Panc1 (cell line): ENCODE measurements at regions not wholly inside any gene's neighbourhood (a gene's known extent, or its start where the extent isn't known, plus 50 kb on each side); places are given as distances from the start of the nearest gene placed in this dataset.

ENCODE experiments used
- ATAC-seq: fragments of 200-7000 bp; cut with Tn5 transposase; 2 replicates; pipeline ENCODE4 v1.9.1; 2020; ENCODE audit warnings: mild to moderate bottlenecking, moderate library complexity
- BruUV-seq: library from RNA; stranded (reverse); fragments of 400-500 nt; replicated peaks from 2 replicates; lab custom pipeline; 2021; lab: Mats Ljungman, UMichigan
- CTCF ChIA-PET: fragments of 300-600 bp; sonication (Branson Sonifier 250); formaldehyde crosslinking; loops from one replicate; lab custom pipeline; 2022; ENCODE audit warnings: antibody characterized with exemption; lab: Charles Lee
- POLR2A ChIA-PET: fragments of 300-600 bp; sonication (Branson Sonifier 250); formaldehyde crosslinking; loops from one replicate; lab custom pipeline; 2022; ENCODE audit warnings: antibody characterized with exemption; lab: Charles Lee
- DNase-seq: peaks from one replicate; pipeline ENCODE4 v3.0.0-alpha.2; 2010; ENCODE audit warnings: low read depth, low spot score
- H3K27ac ChIP-seq: 2 replicates; pipeline ENCODE4 v1.5.1; 2011; ENCODE audit warnings: mild to moderate bottlenecking, low read length, inconsistent platforms
- H3K27me3 ChIP-seq: fragments of 200-500 bp; sonication (Bioruptor generic); 2 replicates; pipeline ENCODE4 v1.6.0; 2014; ENCODE audit warnings: low read length, inconsistent platforms; ENCODE audit not compliant: control insufficient read depth, insufficient read depth
- H3K36me3 ChIP-seq: fragments of 200-500 bp; sonication (Bioruptor generic); 2 replicates; pipeline ENCODE4 v1.5.1; 2014; ENCODE audit warnings: inconsistent platforms, mild to moderate bottlenecking, low read length, moderate library complexity; ENCODE audit not compliant: control insufficient read depth, insufficient read depth
- H3K4me1 ChIP-seq: 2 replicates; pipeline ENCODE4 v1.5.1; 2011; ENCODE audit warnings: inconsistent platforms, mild to moderate bottlenecking, low read length, moderate library complexity; ENCODE audit not compliant: control insufficient read depth, insufficient read depth
- H3K4me3 ChIP-seq, 2 experiments: 2 replicates each; pipeline ENCODE4 v1.5.1; 2011 to 2012; ENCODE audit warnings: low read depth in 2 of 2, low read length in 2 of 2, mild to moderate bottlenecking in 2 of 2, inconsistent platforms in 1 of 2, moderate library complexity in 1 of 2
- H3K9me3 ChIP-seq: fragments of 200-500 bp; sonication (Bioruptor generic); 2 replicates; pipeline ENCODE4 v1.5.1; 2014; ENCODE audit warnings: low read depth, mild to moderate bottlenecking, inconsistent platforms, low read length, moderate library complexity; ENCODE audit not compliant: control insufficient read depth, insufficient read depth
- CTCF ChIP-seq: fragments of 450-650 bp; IDR thresholded peaks from 2 replicates; pipeline ENCODE4 v1.5.1; 2017; ENCODE audit warnings: mild to moderate bottlenecking
- POLR2AphosphoS5 ChIP-seq: IDR thresholded peaks from 2 replicates; pipeline ENCODE4 v1.6.1; 2012; ENCODE audit warnings: mild to moderate bottlenecking, low read depth, low read length, moderate library complexity
- REST ChIP-seq, 2 experiments: IDR thresholded peaks; 2 replicates each; pipeline ENCODE4 v1.6.1; 2011 to 2012; ENCODE audit warnings: low read depth in 2 of 2, control low read depth in 1 of 2, low read length in 1 of 2, mild to moderate bottlenecking in 1 of 2, moderate library complexity in 1 of 2; ENCODE audit not compliant: insufficient read depth in 1 of 2
- SIN3A ChIP-seq: IDR thresholded peaks from 2 replicates; pipeline ENCODE4 v1.6.1; 2012; ENCODE audit warnings: low read depth, mild to moderate bottlenecking, low read length, moderate library complexity, borderline replicate concordance; ENCODE audit not compliant: insufficient read depth
- TCF7L2 ChIP-seq: IDR thresholded peaks from 2 replicates; pipeline ENCODE4 v1.6.1; 2011; ENCODE audit warnings: mild to moderate bottlenecking, low read depth, low read length, inconsistent platforms
- in situ Hi-C: cut with HindIII; loops from 2 replicates; pipeline ENCODE4 v1.10.0; 2016; ENCODE audit warnings: low sequenced_read_pairs, low pct_unique_long_range_greater_than_20kb
- intact Hi-C: fragments of 100-400 bp; cut with micrococcal nuclease; formaldehyde crosslinking; loops from one replicate; pipeline ENCODE4 v1.10.0; 2022; ENCODE audit not compliant: unreplicated experiment

DNA sequence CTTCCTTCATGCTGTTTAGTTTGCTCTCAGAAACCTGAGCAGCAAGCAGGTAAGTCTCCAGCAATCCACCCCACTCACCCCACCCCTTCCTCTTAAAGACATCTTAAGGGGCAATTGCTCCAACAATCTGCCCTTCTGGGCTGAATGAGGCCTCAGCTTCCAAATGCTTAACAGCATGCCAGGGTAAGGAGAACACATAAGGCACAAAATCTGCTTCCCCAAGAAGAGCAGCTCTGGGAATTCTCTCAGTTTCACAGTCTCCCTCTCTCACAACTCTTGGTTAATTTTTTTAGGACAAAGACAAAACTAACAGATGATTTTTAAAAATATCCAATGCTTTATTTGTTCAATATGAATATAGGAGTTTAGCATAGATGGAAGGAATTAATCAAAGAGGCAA, 288.9 kb upstream of the CCDC196 start:
- ATAC-seq (no peak), DNase-seq (no peak)
- H3K9me3 ChIP-seq, result no peaks in the 10 kb centered on the region
- in situ Hi-C loops, result no loop called here
- no peak overlapping the region for H3K4me3 ChIP-seq
- H3K4me1 ChIP-seq, result no peaks in the 10 kb centered on the region
- POLR2A ChIA-PET, result no interaction called here
- no peak overlapping the region for H3K27ac ChIP-seq
- intact Hi-C loops, result no loop called here
- BruUV-seq, result no TSS peak
- no peaks in the 10 kb centered on the region for H3K27me3 ChIP-seq
- H3K36me3 ChIP-seq, result no peaks in the 10 kb centered on the region
- CTCF ChIA-PET, result no interaction called here
- no peak for TF ChIP-seq POLR2AphosphoS5
- TF ChIP-seq SIN3A, result no peak
- TF ChIP-seq TCF7L2, result no peak
- TF ChIP-seq REST (IDR thresholded peaks at IDR 0.05; ENCODE audit: insufficient read depth in 1 of 2, low read depth in 2 of 2, low read length in 1 of 2), result no peak
- no peak for TF ChIP-seq CTCF

- no peak for ATAC-seq
- Histone ChIP-seq H3K27ac (no peak overlapping the region), H3K4me3 (no peak overlapping the region), H3K27me3 (no peaks in the 10 kb centered on the region), H3K36me3 (no peaks in the 10 kb centered on the region), H3K9me3 (no peaks in the 10 kb centered on the region), H3K4me1 (no peaks in the 10 kb centered on the region)
- DNase-seq, result no peak
- in situ Hi-C loops (no loop called here), intact Hi-C loops (no loop called here)
- ChIA-PET CTCF (no interaction called here), POLR2A (no interaction called here)
- no peak for TF ChIP-seq SIN3A
- no peak for TF ChIP-seq TCF7L2
- TF ChIP-seq POLR2AphosphoS5, result no peak
- no peak for TF ChIP-seq REST (IDR thresholded peaks at IDR 0.05; ENCODE audit: insufficient read depth in 1 of 2, low read depth in 2 of 2, low read length in 1 of 2)
- no peak for TF ChIP-seq CTCF
- BruUV-seq, result no TSS peak
Measured at GRCh38 chr14:66206554-66206953, 279.6 kb upstream of the CCDC196 start.
